ENCODE measurements at regions not wholly inside any gene's neighbourhood (a gene's known extent, or its start where the extent isn't known, plus 50 kb on each side); places are given as distances from the start of the nearest gene placed in this dataset.

DNA sequence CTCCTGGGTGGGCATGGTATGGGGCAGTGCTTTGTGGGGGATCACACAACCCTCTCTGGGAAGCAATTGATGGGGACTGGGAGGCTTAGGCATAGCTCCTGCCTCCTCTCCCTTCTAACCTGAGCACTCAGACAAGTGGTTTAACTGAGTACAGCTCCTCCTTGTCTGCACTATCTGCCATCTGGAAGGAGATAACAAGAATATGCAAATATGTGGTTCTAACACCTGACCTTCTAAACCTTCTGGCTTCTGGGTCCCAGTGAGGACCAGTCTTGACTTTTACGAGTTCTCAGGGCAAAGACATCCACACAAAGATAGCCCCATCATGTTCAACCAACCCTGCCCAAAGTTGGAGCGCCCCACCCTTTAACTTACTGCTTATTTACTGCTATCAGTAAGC, 381.0 kb upstream of the TSHZ3 start:
- no peak for DNase-seq
- H3K4me3 ChIP-seq (ENCODE audit: insufficient read depth, low read depth, low read length, poor library complexity, severe bottlenecking), result no peak overlapping the region

DNA sequence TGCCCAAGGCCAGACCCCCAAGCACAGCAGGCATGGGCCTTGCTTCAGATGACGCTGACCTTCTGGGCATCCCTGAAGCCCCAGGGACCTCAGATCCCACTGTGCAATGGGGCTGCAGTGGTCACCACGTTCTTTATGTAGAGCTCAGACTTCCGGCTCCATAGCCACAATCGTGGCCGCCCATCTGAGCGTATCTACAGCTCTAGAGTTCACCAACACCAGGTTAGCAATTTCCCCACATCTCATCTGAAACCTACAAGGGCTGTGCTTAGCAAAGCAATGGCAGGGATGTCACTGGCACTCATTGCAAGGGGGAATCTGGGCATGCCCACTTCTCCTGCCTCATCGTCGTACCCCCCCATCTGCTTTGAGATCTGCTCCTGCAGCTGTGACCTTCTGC, 384.4 kb upstream of the TSHZ3 start:
- Histone ChIP-seq H3K36me3 (ENCODE audit: control insufficient read depth, insufficient read depth, low read length) (no peaks in the 10 kb centered on the region), H3K27ac (ENCODE audit: insufficient read depth, low read length, poor library complexity, severe bottlenecking) (no peak overlapping the region), H3K9me3 (ENCODE audit: control insufficient read depth, low read length) (no peaks in the 10 kb centered on the region), H3K4me3 (ENCODE audit: insufficient read depth, low read depth, low read length, poor library complexity, severe bottlenecking) (no peak overlapping the region), H3K4me1 (ENCODE audit: control insufficient read depth, insufficient read depth, low read length, poor library complexity, severe bottlenecking) (no peaks in the 10 kb centered on the region), H3K27me3 (replicated peaks; ENCODE audit: control insufficient read depth, insufficient read depth, low read length, poor library complexity, severe bottlenecking) (no peaks in the 10 kb centered on the region)
- DNase-seq, result no peak

More for the DNA sequence above, 381.0 kb upstream of the TSHZ3 start:
- Histone ChIP-seq H3K36me3 (ENCODE audit: control insufficient read depth, insufficient read depth, low read length) (no peaks in the 10 kb centered on the region), H3K4me1 (ENCODE audit: control insufficient read depth, insufficient read depth, low read length, poor library complexity, severe bottlenecking) (no peaks in the 10 kb centered on the region), H3K27me3 (replicated peaks; ENCODE audit: control insufficient read depth, insufficient read depth, low read length, poor library complexity, severe bottlenecking) (no peaks in the 10 kb centered on the region), H3K9me3 (ENCODE audit: control insufficient read depth, low read length) (no peaks in the 10 kb centered on the region), H3K27ac (ENCODE audit: insufficient read depth, low read length, poor library complexity, severe bottlenecking) (no peak overlapping the region)

DNA sequence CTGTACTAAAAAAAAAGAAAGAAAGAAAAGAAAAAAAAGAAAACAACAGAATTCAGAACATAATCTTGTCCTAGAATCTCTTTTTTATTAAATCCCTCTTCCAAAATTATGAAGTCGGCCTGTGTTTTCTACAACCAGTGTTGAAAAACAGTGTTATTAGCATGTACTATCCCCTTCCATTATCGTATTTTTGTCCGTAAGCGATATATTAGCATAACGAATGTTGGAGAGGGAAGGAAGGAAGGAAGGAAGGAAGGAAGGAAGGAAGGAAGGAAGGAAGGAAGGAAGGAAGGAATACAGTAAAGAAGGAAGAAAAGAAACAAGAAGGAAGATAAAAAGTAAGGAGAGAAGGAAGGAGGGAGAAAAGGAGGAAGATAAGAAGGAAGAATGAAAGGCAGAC, 393.0 kb upstream of the TSHZ3 start:
- no peaks in the 10 kb centered on the region for H3K27me3 ChIP-seq (replicated peaks; ENCODE audit: control insufficient read depth, insufficient read depth, low read length, poor library complexity, severe bottlenecking)
- DNase-seq, result no peak
- H3K27ac ChIP-seq (ENCODE audit: insufficient read depth, low read length, poor library complexity, severe bottlenecking), result no peak overlapping the region
- H3K36me3 ChIP-seq (ENCODE audit: control insufficient read depth, insufficient read depth, low read length), result no peaks in the 10 kb centered on the region
- no peak overlapping the region for H3K4me3 ChIP-seq (ENCODE audit: insufficient read depth, low read depth, low read length, poor library complexity, severe bottlenecking)
- no peaks in the 10 kb centered on the region for H3K9me3 ChIP-seq (ENCODE audit: control insufficient read depth, low read length)
- H3K4me1 ChIP-seq (ENCODE audit: control insufficient read depth, insufficient read depth, low read length, poor library complexity, severe bottlenecking), result no peaks in the 10 kb centered on the region

DNA sequence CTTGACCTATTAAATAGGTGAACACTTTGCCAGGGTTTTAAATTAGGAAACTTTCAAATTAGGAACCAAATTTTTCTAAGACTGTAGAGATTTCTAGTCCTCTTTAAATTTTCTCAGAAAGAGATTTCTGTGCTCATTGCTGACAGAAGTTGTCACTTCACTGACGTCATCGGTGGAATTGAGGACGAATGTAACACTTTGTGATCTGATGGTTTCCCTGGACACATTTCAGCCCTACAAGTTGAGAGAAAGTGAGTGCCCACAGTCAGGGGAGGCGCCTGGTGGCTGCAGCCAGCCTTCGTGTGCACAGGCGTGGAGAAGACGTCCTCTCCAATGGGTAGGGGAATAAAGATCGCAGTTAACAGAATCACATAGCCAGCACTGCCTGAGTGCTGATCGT, 396.5 kb upstream of the TSHZ3 start:
- no peak overlapping the region for H3K27ac ChIP-seq (ENCODE audit: insufficient read depth, low read length, poor library complexity, severe bottlenecking)
- no peaks in the 10 kb centered on the region for H3K27me3 ChIP-seq (replicated peaks; ENCODE audit: control insufficient read depth, insufficient read depth, low read length, poor library complexity, severe bottlenecking)
- no peaks in the 10 kb centered on the region for H3K4me1 ChIP-seq (ENCODE audit: control insufficient read depth, insufficient read depth, low read length, poor library complexity, severe bottlenecking)
- H3K36me3 ChIP-seq (ENCODE audit: control insufficient read depth, insufficient read depth, low read length), result no peaks in the 10 kb centered on the region
- H3K4me3 ChIP-seq (ENCODE audit: insufficient read depth, low read depth, low read length, poor library complexity, severe bottlenecking), result no peak overlapping the region
- no peak for DNase-seq
- H3K9me3 ChIP-seq (ENCODE audit: control insufficient read depth, low read length), result peaks cover 6% of the 10 kb centered on the region

DNA sequence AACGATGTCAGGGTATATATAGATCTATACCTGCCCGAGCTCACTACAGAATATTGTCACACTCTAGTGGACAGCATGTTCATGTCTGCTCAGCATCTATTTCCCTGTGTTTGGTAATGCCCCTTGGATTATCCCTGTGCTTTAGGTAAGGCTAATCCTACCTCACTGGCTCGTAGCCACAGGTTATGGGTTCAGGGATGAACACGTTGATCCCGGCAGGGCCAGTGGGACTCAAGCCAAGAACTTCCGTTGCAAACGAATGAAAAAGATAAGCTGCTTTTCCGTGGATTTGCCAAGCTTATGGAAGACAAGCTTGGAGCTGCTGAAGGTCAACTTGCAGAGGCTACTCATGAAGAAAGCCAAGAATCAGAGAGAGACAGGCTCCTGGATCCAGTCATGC, 400.0 kb upstream of the TSHZ3 start:
- DNase-seq, result no peak

DNA sequence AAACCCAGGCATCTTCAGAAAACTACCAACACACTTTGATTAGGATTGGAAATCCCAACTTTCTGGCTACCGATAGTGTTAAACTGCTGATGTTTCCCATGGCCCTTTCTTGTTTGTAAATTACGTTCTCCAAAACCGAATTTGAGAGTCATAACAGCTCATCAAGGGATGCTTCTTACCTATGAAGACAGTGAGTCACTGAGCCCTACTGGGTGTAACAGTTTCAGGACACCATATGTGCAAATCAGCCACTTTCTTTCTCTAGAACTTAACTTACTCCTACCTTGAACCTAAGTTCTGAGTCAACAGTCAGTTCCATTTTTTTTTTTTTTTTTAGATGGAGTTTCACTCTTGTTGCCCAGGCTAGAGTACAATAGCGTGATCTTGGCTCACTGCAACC, 410.1 kb upstream of the TSHZ3 start:
- Histone ChIP-seq H3K9me3 (ENCODE audit: control insufficient read depth, low read length) (no peaks in the 10 kb centered on the region), H3K27me3 (replicated peaks; ENCODE audit: control insufficient read depth, insufficient read depth, low read length, poor library complexity, severe bottlenecking) (no peaks in the 10 kb centered on the region), H3K4me1 (ENCODE audit: control insufficient read depth, insufficient read depth, low read length, poor library complexity, severe bottlenecking) (no peaks in the 10 kb centered on the region), H3K36me3 (ENCODE audit: control insufficient read depth, insufficient read depth, low read length) (no peaks in the 10 kb centered on the region), H3K4me3 (ENCODE audit: insufficient read depth, low read depth, low read length, poor library complexity, severe bottlenecking) (no peak overlapping the region), H3K27ac (ENCODE audit: insufficient read depth, low read length, poor library complexity, severe bottlenecking) (no peak overlapping the region)
- no peak for DNase-seq

More for the DNA sequence above, 400.0 kb upstream of the TSHZ3 start:
- Histone ChIP-seq H3K36me3 (ENCODE audit: control insufficient read depth, insufficient read depth, low read length) (no peaks in the 10 kb centered on the region), H3K27me3 (replicated peaks; ENCODE audit: control insufficient read depth, insufficient read depth, low read length, poor library complexity, severe bottlenecking) (no peaks in the 10 kb centered on the region), H3K4me3 (ENCODE audit: insufficient read depth, low read depth, low read length, poor library complexity, severe bottlenecking) (no peak overlapping the region), H3K9me3 (ENCODE audit: control insufficient read depth, low read length) (peaks cover 6% of the 10 kb centered on the region), H3K4me1 (ENCODE audit: control insufficient read depth, insufficient read depth, low read length, poor library complexity, severe bottlenecking) (no peaks in the 10 kb centered on the region), H3K27ac (ENCODE audit: insufficient read depth, low read length, poor library complexity, severe bottlenecking) (no peak overlapping the region)

DNA sequence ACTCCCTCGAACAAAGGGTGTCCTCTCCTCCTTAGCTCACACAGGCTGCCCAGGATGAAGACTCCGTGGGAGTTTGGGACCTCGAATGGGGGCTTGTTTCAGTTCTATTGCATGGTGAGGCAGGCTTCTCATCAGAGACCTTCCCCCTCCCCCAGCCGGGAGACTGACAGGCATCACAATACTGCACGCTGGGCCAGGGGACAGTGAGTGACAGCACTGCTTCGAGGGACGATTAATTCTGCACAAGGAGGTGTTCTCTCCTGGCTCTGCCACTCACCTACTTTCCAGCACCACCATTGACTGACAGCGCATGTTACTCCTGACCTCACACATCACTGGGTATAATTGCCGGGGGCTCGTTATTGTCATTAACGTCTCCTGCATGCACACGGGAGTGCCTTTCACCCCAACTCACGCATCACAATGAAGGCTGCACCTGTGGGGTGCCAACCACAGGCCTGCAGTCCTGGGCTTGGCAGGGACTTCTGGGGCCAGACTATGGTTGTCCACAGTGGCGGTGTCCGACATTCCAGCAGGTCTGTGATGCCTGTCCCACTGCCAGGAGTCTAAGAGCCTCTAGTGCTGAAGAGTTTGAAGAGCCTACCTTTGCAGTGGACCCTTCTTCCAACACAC, 412.2 kb upstream of the TSHZ3 start:
- Histone ChIP-seq H3K27me3 (replicated peaks; ENCODE audit: control insufficient read depth, insufficient read depth, low read length, poor library complexity, severe bottlenecking) (no peaks in the 10 kb centered on the region), H3K9me3 (ENCODE audit: control insufficient read depth, low read length) (no peaks in the 10 kb centered on the region), H3K27ac (ENCODE audit: insufficient read depth, low read length, poor library complexity, severe bottlenecking) (no peak overlapping the region), H3K4me1 (ENCODE audit: control insufficient read depth, insufficient read depth, low read length, poor library complexity, severe bottlenecking) (no peaks in the 10 kb centered on the region), H3K4me3 (ENCODE audit: insufficient read depth, low read depth, low read length, poor library complexity, severe bottlenecking) (no peak overlapping the region), H3K36me3 (ENCODE audit: control insufficient read depth, insufficient read depth, low read length) (no peaks in the 10 kb centered on the region)
- DNase-seq, result no peak

DNA sequence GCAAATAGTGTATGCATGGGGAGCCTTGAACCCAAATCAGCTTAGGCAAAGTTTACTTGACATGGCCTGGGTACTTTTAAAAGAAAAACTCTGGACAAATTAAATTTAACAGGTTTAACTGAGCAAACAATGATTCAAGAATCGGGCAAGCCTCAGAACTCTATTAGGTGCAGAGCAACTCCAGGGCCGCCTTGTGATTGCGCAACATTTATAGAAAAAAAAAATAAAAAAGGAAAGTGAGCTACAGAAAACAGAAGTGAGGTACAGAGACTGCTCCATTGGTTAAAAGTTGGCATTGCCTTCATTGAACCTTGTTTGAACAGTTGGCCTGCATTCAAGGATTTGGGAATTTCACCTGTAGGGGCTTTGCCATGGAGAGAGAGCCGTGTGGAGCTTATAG, 421.0 kb upstream of the TSHZ3 start:
- Histone ChIP-seq H3K27ac (ENCODE audit: insufficient read depth, low read length, poor library complexity, severe bottlenecking) (no peak overlapping the region), H3K4me3 (ENCODE audit: insufficient read depth, low read depth, low read length, poor library complexity, severe bottlenecking) (no peak overlapping the region), H3K27me3 (replicated peaks; ENCODE audit: control insufficient read depth, insufficient read depth, low read length, poor library complexity, severe bottlenecking) (no peaks in the 10 kb centered on the region), H3K4me1 (ENCODE audit: control insufficient read depth, insufficient read depth, low read length, poor library complexity, severe bottlenecking) (no peaks in the 10 kb centered on the region), H3K9me3 (ENCODE audit: control insufficient read depth, low read length) (no peaks in the 10 kb centered on the region), H3K36me3 (ENCODE audit: control insufficient read depth, insufficient read depth, low read length) (no peaks in the 10 kb centered on the region)
- DNase-seq, result no peak

DNA sequence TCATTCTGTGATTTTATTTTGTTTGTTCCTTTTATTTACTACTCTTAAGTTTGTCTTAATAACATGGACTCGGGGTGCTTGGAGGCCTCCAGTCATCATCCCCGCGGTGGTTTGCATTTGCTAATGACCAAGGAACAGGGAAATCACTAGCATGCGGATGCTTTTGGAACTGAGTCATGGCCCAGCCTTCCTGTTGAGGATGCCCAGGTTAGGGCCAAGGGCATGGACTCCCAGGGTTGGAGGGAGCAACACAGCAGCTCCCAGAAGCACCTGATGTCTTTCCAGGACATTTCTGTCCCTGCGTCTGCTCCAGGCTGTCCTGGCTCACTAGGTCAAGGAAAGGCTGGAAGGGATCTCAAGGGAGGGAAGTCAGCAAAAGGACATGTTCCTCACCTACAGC, 423.7 kb upstream of the TSHZ3 start:
- Histone ChIP-seq H3K4me3 (ENCODE audit: insufficient read depth, low read depth, low read length, poor library complexity, severe bottlenecking) (no peak overlapping the region), H3K36me3 (ENCODE audit: control insufficient read depth, insufficient read depth, low read length) (no peaks in the 10 kb centered on the region), H3K4me1 (ENCODE audit: control insufficient read depth, insufficient read depth, low read length, poor library complexity, severe bottlenecking) (no peaks in the 10 kb centered on the region), H3K27me3 (replicated peaks; ENCODE audit: control insufficient read depth, insufficient read depth, low read length, poor library complexity, severe bottlenecking) (no peaks in the 10 kb centered on the region), H3K27ac (ENCODE audit: insufficient read depth, low read length, poor library complexity, severe bottlenecking) (no peak overlapping the region), H3K9me3 (ENCODE audit: control insufficient read depth, low read length) (no peaks in the 10 kb centered on the region)
- DNase-seq, result no peak

DNA sequence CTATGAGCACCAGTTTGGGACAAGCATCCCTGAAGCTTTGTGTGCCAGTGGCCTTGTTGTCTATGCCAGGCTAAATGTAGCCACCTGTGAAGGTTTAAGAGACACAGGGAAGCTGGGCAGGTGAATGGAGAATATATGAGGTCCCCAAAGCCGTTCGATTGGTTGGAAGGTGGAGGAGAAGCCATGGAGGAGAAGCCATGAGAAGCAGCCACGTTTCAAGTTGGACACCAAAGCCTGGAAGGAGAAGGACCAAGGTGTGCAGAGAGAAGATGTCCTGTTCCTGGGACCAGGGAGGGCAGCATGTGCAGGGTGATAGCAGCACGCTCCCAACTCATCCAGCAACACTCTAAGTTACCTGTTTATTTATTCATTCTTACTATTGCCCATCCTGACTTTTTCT, 432.3 kb upstream of the TSHZ3 start:
- no peaks in the 10 kb centered on the region for H3K27me3 ChIP-seq (replicated peaks; ENCODE audit: control insufficient read depth, insufficient read depth, low read length, poor library complexity, severe bottlenecking)
- H3K36me3 ChIP-seq (ENCODE audit: control insufficient read depth, insufficient read depth, low read length), result no peaks in the 10 kb centered on the region
- no peak for DNase-seq
- H3K4me3 ChIP-seq (ENCODE audit: insufficient read depth, low read depth, low read length, poor library complexity, severe bottlenecking), result no peak overlapping the region
- H3K27ac ChIP-seq (ENCODE audit: insufficient read depth, low read length, poor library complexity, severe bottlenecking), result no peak overlapping the region
- H3K9me3 ChIP-seq (ENCODE audit: control insufficient read depth, low read length), result no peaks in the 10 kb centered on the region
- no peaks in the 10 kb centered on the region for H3K4me1 ChIP-seq (ENCODE audit: control insufficient read depth, insufficient read depth, low read length, poor library complexity, severe bottlenecking)

Data from effector memory CD4-positive, alpha-beta T cell (primary cell).